HepG2 (cell line): ENCODE measurements at regions not wholly inside any gene's neighbourhood (a gene's known extent, or its start where the extent isn't known, plus 50 kb on each side); places are given as distances from the start of the nearest gene placed in this dataset.

Source experiments
- ATAC-seq: fragments of 200-7000 bp; cut with Tn5 transposase; 3 replicates; pipeline ENCODE4 v1.9.1; 2020; ENCODE audit warnings: mild to moderate bottlenecking, moderate library complexity
- BruUV-seq: library from RNA; stranded (reverse); fragments of 400-500 nt; replicated peaks from 2 replicates; lab custom pipeline; 2021; lab: Mats Ljungman, UMichigan
- CTCF ChIA-PET: fragments of 300-600 bp; formaldehyde crosslinking; extraction: SDS; loops from one replicate; lab custom pipeline; 2021; ENCODE audit warnings: low total read pairs, inconsistent platforms, low intra/inter-chr PET ratio; lab: Yijun Ruan, JAX
- POLR2A ChIA-PET: fragments of 350-600 bp; sonication (Branson Sonifier 250); formaldehyde crosslinking; loops from one replicate; lab custom pipeline; 2020; ENCODE audit warnings: antibody characterized with exemption, inconsistent platforms; lab: Yijun Ruan, JAX
- DNase-seq: peaks from one replicate; pipeline ENCODE4 v3.0.0-alpha.2; 2015; ENCODE audit warnings: low spot score
- FAIRE-seq: peaks from 3 replicates; lab custom pipeline; 2011; peaks lifted over from hg19 to GRCh38; lab: Jason Lieb, UNC
- H2AFZ ChIP-seq: one replicate; pipeline ENCODE4 v1.6.1; 2011; ENCODE audit warnings: low read length, inconsistent platforms
- H3K27ac ChIP-seq: fragments of 300-600 bp; 3 replicates; pipeline ENCODE4 v1.8.0; 2011; ENCODE audit warnings: mixed run types, mild to moderate bottlenecking, mixed read lengths, low read length, inconsistent platforms; ENCODE audit not compliant: insufficient read depth; ENCODE audit errors: extremely low read length
- H3K27me3 ChIP-seq, 2 experiments: fragments of 200-600 bp in 1 of 2; 2 replicates in 1 of 2; 3 replicates in 1 of 2; pipeline versions ENCODE4 v1.6.0 to v1.8.0; 2011; ENCODE audit warnings: low read length in 2 of 2, mild to moderate bottlenecking in 2 of 2, moderate library complexity in 2 of 2, inconsistent platforms in 1 of 2; ENCODE audit not compliant: insufficient read depth in 2 of 2, control insufficient read depth in 1 of 2
- H3K36me3 ChIP-seq, 2 experiments: fragments of 200-600 bp in 1 of 2; replicated peaks in 1 of 2; 2 replicates in 1 of 2; 3 replicates in 1 of 2; pipeline versions ENCODE4 v1.5.1 to v1.8.0; 2011; ENCODE audit warnings: low read length in 2 of 2, inconsistent platforms in 1 of 2; ENCODE audit not compliant: insufficient read depth in 2 of 2, control insufficient read depth in 1 of 2
- H3K4me1 ChIP-seq: 2 replicates; pipeline ENCODE4 v1.5.1; 2012; ENCODE audit warnings: low read length, inconsistent platforms; ENCODE audit not compliant: insufficient read depth
- H3K4me2 ChIP-seq: 2 replicates; pipeline ENCODE4 v1.6.0; 2011; ENCODE audit warnings: low read depth, low read length, inconsistent platforms
- H3K4me3 ChIP-seq, 3 experiments: fragments of 200-600 bp in 1 of 3; sonication (generic), shearing (Covaris generic) in 1 of 3; replicated peaks in 1 of 3; 2 replicates each; pipeline ENCODE4 v1.5.1; 2011 to 2016; ENCODE audit warnings: low read length in 3 of 3, inconsistent platforms in 2 of 3, low read depth in 2 of 3, mild to moderate bottlenecking in 2 of 3, control low read depth in 1 of 3, mixed read lengths in 1 of 3; ENCODE audit not compliant: insufficient read depth in 1 of 3
- H3K79me2 ChIP-seq: one replicate; pipeline ENCODE4 v1.6.1; 2011; ENCODE audit warnings: low read length, inconsistent platforms; ENCODE audit not compliant: insufficient read depth
- H3K9ac ChIP-seq: 2 replicates; pipeline ENCODE4 v1.6.0; 2011; ENCODE audit warnings: mild to moderate bottlenecking, low read depth, low read length, inconsistent platforms; ENCODE audit not compliant: insufficient read depth
- H3K9me3 ChIP-seq: 2 replicates; pipeline ENCODE4 v1.5.1; 2012; ENCODE audit warnings: mild to moderate bottlenecking, low read length
- H4K20me1 ChIP-seq: 2 replicates; pipeline ENCODE4 v1.6.0; 2011; ENCODE audit warnings: inconsistent platforms, mild to moderate bottlenecking, low read length, moderate library complexity; ENCODE audit not compliant: insufficient read depth
- JUN ChIP-seq: sonication (generic); formaldehyde crosslinking; IDR thresholded peaks from 2 replicates; pipeline ENCODE4 v1.4.0; 2020; ENCODE audit warnings: mild to moderate bottlenecking, missing genetic modification reagents
- MED8 ChIP-seq: sonication (generic); formaldehyde crosslinking; IDR thresholded peaks from 2 replicates; pipeline ENCODE4 v1.8.1; 2023; ENCODE audit warnings: mild to moderate bottlenecking, missing genetic modification reagents; ENCODE audit not compliant: insufficient replicate concordance
- MNT ChIP-seq: fragments of 450-650 bp; IDR thresholded peaks from 2 replicates; pipeline ENCODE4 v1.6.1; 2016
- PCBP1 ChIP-seq: fragments of 200-400 bp; formaldehyde crosslinking; IDR thresholded peaks from 2 replicates; pipeline ENCODE4 v1.6.1; 2017; ENCODE audit warnings: mild to moderate bottlenecking, low read depth, low read length, borderline replicate concordance
- PHF8 ChIP-seq: sonication (generic); formaldehyde crosslinking; IDR thresholded peaks from 2 replicates; pipeline ENCODE4 v1.5.0; 2020; ENCODE audit warnings: missing genetic modification reagents
- SOX5 ChIP-seq: IDR thresholded peaks from 2 replicates; pipeline ENCODE4 v1.6.1; 2016; ENCODE audit warnings: borderline replicate concordance
- SRF ChIP-seq: IDR thresholded peaks from 2 replicates; pipeline ENCODE4 v1.6.1; 2011; ENCODE audit warnings: mild to moderate bottlenecking, low read depth, low read length, moderate library complexity
- WGBS: methylation state at CpG from one replicate; pipeline ENCODE4 v1.1.6; 2017; ENCODE audit warnings: low lambda C conversion rate; 5-methylcytosine and 5-hydroxymethylcytosine counted together
- in situ Hi-C: cut with HindIII; loops from 2 replicates; pipeline ENCODE4 v1.10.0; 2017; ENCODE audit warnings: low pct_unique_long_range_greater_than_20kb; ENCODE audit not compliant: extremely low pct_ligation_motif_present
- intact Hi-C: fragments of 100-400 bp; cut with micrococcal nuclease; formaldehyde crosslinking; loops from one replicate; pipeline ENCODE4 v1.10.0; 2022; ENCODE audit not compliant: unreplicated experiment

- 0% methylated on average over 2 of the region's 2 CpGs for WGBS
- CTCF ChIA-PET = no interaction called here
These were observed 122.5 kb downstream of the RDH14 start for GRCh38 chr2:18437909-18438308.

GRCh38 chr2:18436503-18437005 is 123.9 kb downstream of the RDH14 start:
- no peaks in the 10 kb centered on the region for H3K9me3 ChIP-seq
- no TSS peak for BruUV-seq
- no peaks in the 10 kb centered on the region for H3K79me2 ChIP-seq
- H3K4me3 ChIP-seq = no peak overlapping the region
- H3K9ac ChIP-seq = no peak overlapping the region
- ChIA-PET CTCF (no interaction called here), POLR2A (no interaction called here)
- ATAC-seq (no peak), DNase-seq (no peak), FAIRE-seq (no peak)
- H4K20me1 ChIP-seq = no peaks in the 10 kb centered on the region
- no peaks in the 10 kb centered on the region for H3K4me1 ChIP-seq
- intact Hi-C loops = loop anchor here (5.0 to 10.0 kb wide), 2 partner anchors 926 to 1428 kb away; no protein-coding TSS in a partner anchor
- H3K4me2 ChIP-seq = no peak overlapping the region
- no peaks in the 10 kb centered on the region for H3K36me3 ChIP-seq
- no peak for TF ChIP-seq PHF8 (CRISPR knock-in tag)
- no peak for TF ChIP-seq MNT
- H3K27ac ChIP-seq = no peak overlapping the region
- in situ Hi-C loops = no loop called here
- WGBS = 7% methylated on average over 5 of the region's 5 CpGs
- 0 out of 5 replicates have a peak, but pooled peaks cover 0 to 4% of the 10 kb centered on the region in 2 experiments for H3K27me3 ChIP-seq
- no peak overlapping the region for H2AFZ ChIP-seq

More at GRCh38 chr2:18437909-18438308, 122.5 kb downstream of the RDH14 start:
- Histone ChIP-seq H3K4me2 (no peak overlapping the region), H3K27ac (no peak overlapping the region), H3K79me2 (no peaks in the 10 kb centered on the region), H4K20me1 (no peaks in the 10 kb centered on the region), H3K9me3 (no peaks in the 10 kb centered on the region), H3K9ac (no peak overlapping the region), H3K27me3 (0 out of 5 replicates have a peak, but pooled peaks cover 0 to 4% of the 10 kb centered on the region in 2 experiments), H3K4me1 (no peaks in the 10 kb centered on the region), H3K4me3 (no peak overlapping the region), H2AFZ (no peak overlapping the region), H3K36me3 (no peaks in the 10 kb centered on the region)
- intact Hi-C loops = loop anchor here (5.0 to 10.0 kb wide), 2 partner anchors 924 to 1427 kb away; no protein-coding TSS in a partner anchor
- TF ChIP-seq JUN (no peak), SRF (peak; percentile 73), MED8 (no peak), SOX5 (no peak), PCBP1 (no peak)
- FAIRE-seq = no peak
- no TSS peak for BruUV-seq
- in situ Hi-C loops = no loop called here
- POLR2A ChIA-PET = no interaction called here
- no peak for DNase-seq
- ATAC-seq = no peak
